B cell (primary cell): ENCODE measurements at regions not wholly inside any gene's neighbourhood (a gene's known extent, or its start where the extent isn't known, plus 50 kb on each side); places are given as distances from the start of the nearest gene placed in this dataset.

ENCODE experiments used
- ATAC-seq: fragments of 200-7000 bp; cut with Tn5 transposase; one replicate; pipeline ENCODE4 v1.10.0; 2021; ENCODE audit warnings: low read depth, mild to moderate bottlenecking, moderate number of reproducible peaks, moderate library complexity
- CTCF ChIA-PET: fragments of 350-600 bp; sonication (Branson Sonifier 250); formaldehyde crosslinking; loops from one replicate; lab custom pipeline; 2021; ENCODE audit warnings: antibody characterized with exemption, inconsistent platforms; lab: Charles Lee
- POLR2A ChIA-PET: fragments of 350-600 bp; sonication (Branson Sonifier 250); formaldehyde crosslinking; loops from one replicate; lab custom pipeline; 2021; ENCODE audit warnings: antibody characterized with exemption; lab: Charles Lee
- DNase-seq: peaks from one replicate; pipeline ENCODE4 v3.0.0; 2013
- H2AFZ ChIP-seq: 2 replicates; pipeline ENCODE4 v1.6.1; 2012; ENCODE audit warnings: mild to moderate bottlenecking, low read depth, low read length; ENCODE audit not compliant: insufficient read depth, poor library complexity, severe bottlenecking
- H3K27ac ChIP-seq, 2 donors: 1 replicate in 1 of 2; 2 replicates in 1 of 2; pipeline ENCODE4 v1.5.1; 2012 to 2013; ENCODE audit warnings: low read length in 2 of 2, mild to moderate bottlenecking in 2 of 2, moderate library complexity in 1 of 2
- H3K27me3 ChIP-seq, 4 experiments: fragments of 200-600 bp in 1 of 4; sonication (generic) in 1 of 4; replicated peaks in 1 of 4; 1 replicate in 2 of 4; 2 replicates in 2 of 4; pipeline versions ENCODE4 v1.6.1 to v1.7.0; 2013 to 2016; ENCODE audit warnings: low read length in 3 of 4, mild to moderate bottlenecking in 2 of 4, mixed read lengths in 1 of 4, moderate library complexity in 1 of 4; ENCODE audit not compliant: insufficient read depth in 4 of 4, control insufficient read depth in 3 of 4; ENCODE audit errors: control extremely low read depth in 1 of 4
- H3K36me3 ChIP-seq, 2 experiments: replicated peaks in 1 of 2; 1 replicate in 1 of 2; 2 replicates in 1 of 2; pipeline versions ENCODE4 v1.6.1 to v1.7.1; 2013; ENCODE audit warnings: low read length in 1 of 2; ENCODE audit not compliant: insufficient read depth in 2 of 2, control insufficient read depth in 1 of 2; ENCODE audit errors: control extremely low read depth in 1 of 2, extremely low read depth in 1 of 2
- H3K4me1 ChIP-seq, 2 donors: fragments of 200-600 bp in 1 of 2; sonication (generic) in 1 of 2; 1 replicate in 1 of 2; 2 replicates in 1 of 2; pipeline versions ENCODE4 v1.5.1 to v1.6.1; 2013 to 2017; ENCODE audit warnings: low read length in 2 of 2; ENCODE audit not compliant: control insufficient read depth in 2 of 2, insufficient read depth in 2 of 2
- H3K4me2 ChIP-seq: replicated peaks from 2 replicates; pipeline ENCODE3; 2012; ENCODE audit warnings: mild to moderate bottlenecking, low read depth, low read length; ENCODE audit not compliant: poor library complexity, severe bottlenecking
- H3K4me3 ChIP-seq, 5 experiments: fragments of 200-600 bp in 1 of 5; sonication (generic) in 1 of 5; 1 replicate in 3 of 5; 2 replicates in 2 of 5; pipeline versions ENCODE4 v1.5.1 to v1.7.0; 2011 to 2016; ENCODE audit warnings: low read length in 4 of 5, mild to moderate bottlenecking in 4 of 5, low read depth in 2 of 5, control low read depth in 1 of 5, moderate library complexity in 1 of 5; ENCODE audit not compliant: insufficient read depth in 1 of 5; ENCODE audit errors: control extremely low read depth in 1 of 5, extremely low read depth in 1 of 5
- H3K79me2 ChIP-seq: fragments of 200-600 bp; sonication (generic); one replicate; pipeline ENCODE4 v1.6.0; 2016; ENCODE audit warnings: low read length; ENCODE audit not compliant: control insufficient read depth, insufficient read depth
- H3K9ac ChIP-seq: fragments of 200-600 bp; sonication (generic); 2 replicates; pipeline ENCODE4 v1.6.1; 2017; ENCODE audit warnings: mild to moderate bottlenecking, low read length, moderate library complexity
- H3K9me3 ChIP-seq, 3 donors: one replicate each; pipeline versions ENCODE4 v1.6.1 to v1.7.1; 2013; ENCODE audit warnings: low read length in 2 of 3; ENCODE audit not compliant: control insufficient read depth in 2 of 3, insufficient read depth in 1 of 3; ENCODE audit errors: control extremely low read depth in 1 of 3
- H4K20me1 ChIP-seq: 2 replicates; pipeline ENCODE4 v1.6.0; 2012; ENCODE audit warnings: mild to moderate bottlenecking, low read length; ENCODE audit not compliant: insufficient read depth, control insufficient read depth, poor library complexity, severe bottlenecking
- H3K27ac Mint-ChIP-seq: one replicate; pipeline ENCODE4 v1.8.0; 2021; ENCODE audit warnings: mixed read lengths
- H3K27me3 Mint-ChIP-seq: one replicate; pipeline ENCODE4 v1.8.0; 2021; ENCODE audit warnings: mixed read lengths
- H3K4me1 Mint-ChIP-seq: one replicate; pipeline ENCODE4 v1.8.0; 2021; ENCODE audit warnings: mixed read lengths
- H3K4me3 Mint-ChIP-seq: one replicate; pipeline ENCODE4 v1.8.0; 2021; ENCODE audit warnings: mixed read lengths
- H3K9me3 Mint-ChIP-seq: one replicate; pipeline ENCODE4 v1.8.0; 2022; ENCODE audit warnings: mixed read lengths; ENCODE audit not compliant: insufficient read depth
- CTCF ChIP-seq: fragments of 200-600 bp; IDR thresholded peaks from one replicate; pipeline ENCODE4 v1.8.0; 2022; ENCODE audit warnings: antibody characterized with exemption, mild to moderate bottlenecking
- WGBS: methylation state at CpG from one replicate; pipeline ENCODE4 v1.1.5; 2013; ENCODE audit warnings: missing lambda C conversion rate; ENCODE audit not compliant: insufficient coverage; 5-methylcytosine and 5-hydroxymethylcytosine counted together
- intact Hi-C: fragments of 100-400 bp; cut with micrococcal nuclease; formaldehyde crosslinking; loops from one replicate; pipeline ENCODE4 v1.10.0; 2022

- POLR2A ChIA-PET = no interaction called here
Observed at GRCh38 chr11:10937385-10937771, 79.5 kb upstream of the ZBED5 start.

More at GRCh38 chr11:10937385-10937771, 79.5 kb upstream of the ZBED5 start:
- intact Hi-C loops = loop anchor here (10.0 kb wide), 1 partner anchor 687 kb away; the partner anchor contains the start of gene GALNT18
- H3K79me2 ChIP-seq = no peaks in the 10 kb centered on the region
- H4K20me1 ChIP-seq = no peaks in the 10 kb centered on the region
- no peak overlapping the region for H3K4me3 ChIP-seq
- CTCF ChIA-PET = interaction anchor here (0.8 to 2.0 kb wide), 7 partner anchors 58 to 850 kb away, joined by 3 to 13 read pairs (median 3); no protein-coding TSS in a partner anchor
- DNase-seq (no peak), ATAC-seq (no peak)
- TF ChIP-seq CTCF = no peak
- H3K9ac ChIP-seq = no peak overlapping the region
- no peak overlapping the region for H3K27ac ChIP-seq
- no peaks in the 10 kb centered on the region for H3K9me3 ChIP-seq
- Mint-ChIP-seq H3K9me3 (peaks cover 2% of the 10 kb centered on the region), H3K27ac (no peak overlapping the region), H3K4me3 (no peak overlapping the region), H3K27me3 (peaks cover 4% of the 10 kb centered on the region), H3K4me1 (peaks cover 6% of the 10 kb centered on the region)
- H3K4me2 ChIP-seq = no peak overlapping the region
- peaks cover 0 to 11% (median 8%) of the 10 kb centered on the region in 4 experiments for H3K27me3 ChIP-seq
- no peak overlapping the region for H2AFZ ChIP-seq
- H3K4me1 ChIP-seq = peaks cover 10 to 11% of the 10 kb centered on the region in 2 donors
- no peaks in the 10 kb centered on the region for H3K36me3 ChIP-seq
- WGBS = 43% methylated on average over 1 of the region's 1 CpG
